NCI-H69 (cell line): ENCODE measurements at regions not wholly inside any gene's neighbourhood (a gene's known extent, or its start where the extent isn't known, plus 50 kb on each side); places are given as distances from the start of the nearest gene placed in this dataset.
"Not testable (repeated sequence)": the region's sequence is repeated elsewhere in the genome, so short reads cannot be mapped to it uniquely, and the experiment has no call there.

Experiments used
- DNase-seq: peaks from one replicate; lab custom pipeline; 2025; lab: John Stamatoyannopoulos, UW

GRCh38 chr2:194545978-194546377 lies 1111.0 kb upstream of the SLC39A10 start:
- DNase-seq, result peak; percentile 20

GRCh38 chr2:194539425-194539824 lies 1117.6 kb upstream of the SLC39A10 start:
- no peak for DNase-seq

- no peak for DNase-seq
Measured at GRCh38 chr2:194526121-194526520, 1130.9 kb upstream of the SLC39A10 start.

GRCh38 chr2:194514281-194514680 lies 1142.7 kb upstream of the SLC39A10 start:
- no peak for DNase-seq

GRCh38 chr2:194511070-194511469 lies 1146.0 kb upstream of the SLC39A10 start:
- peak; percentile 8 for DNase-seq

GRCh38 chr2:194504876-194505275 lies 1152.2 kb upstream of the SLC39A10 start:
- DNase-seq, result peak; percentile 12

GRCh38 chr2:194495046-194495445 lies 1162.0 kb upstream of the SLC39A10 start:
- no peak for DNase-seq

GRCh38 chr2:194494401-194494800 lies 1162.6 kb upstream of the SLC39A10 start:
- DNase-seq, result peak; percentile 56

- DNase-seq, result peak; percentile 33
Measured at GRCh38 chr2:194491409-194492115, 1165.5 kb upstream of the SLC39A10 start.

- DNase-seq, result no peak
Measured at GRCh38 chr2:194486326-194486725, 1170.7 kb upstream of the SLC39A10 start.

- no peak for DNase-seq
Measured at GRCh38 chr2:194483041-194483440, 1174.0 kb upstream of the SLC39A10 start.

- DNase-seq, result no peak
Measured at GRCh38 chr2:194465641-194466040, 1191.4 kb upstream of the SLC39A10 start.

- DNase-seq, result peak; percentile 2
Measured at GRCh38 chr2:194464964-194465638, 1191.9 kb upstream of the SLC39A10 start.

GRCh38 chr2:194462883-194463282 lies 1194.1 kb upstream of the SLC39A10 start:
- DNase-seq, result not testable (repeated sequence)

- no peak for DNase-seq
Measured at GRCh38 chr2:194455358-194455757, 1201.7 kb upstream of the SLC39A10 start.

- no peak for DNase-seq
Measured at GRCh38 chr2:194452504-194452903, 1204.5 kb upstream of the SLC39A10 start.

GRCh38 chr2:194445226-194445625 lies 1211.8 kb upstream of the SLC39A10 start:
- no peak for DNase-seq

GRCh38 chr2:194443926-194444325 lies 1213.1 kb upstream of the SLC39A10 start:
- no peak for DNase-seq

GRCh38 chr2:194424683-194425209 lies 1232.3 kb upstream of the SLC39A10 start:
- peak; percentile 51 for DNase-seq

- DNase-seq, result peak; percentile 47
Measured at GRCh38 chr2:194411221-194411620, 1245.8 kb upstream of the SLC39A10 start.

GRCh38 chr2:194395818-194396217 lies 1261.2 kb upstream of the SLC39A10 start:
- DNase-seq, result no peak

GRCh38 chr2:194385376-194385775 lies 1271.7 kb upstream of the SLC39A10 start:
- peak; percentile 15 for DNase-seq

- DNase-seq, result peak; percentile 28
Measured at GRCh38 chr2:194383401-194383800, 1273.6 kb upstream of the SLC39A10 start.
